GM12874 (cell line): ENCODE measurements at regions not wholly inside any gene's neighbourhood (a gene's known extent, or its start where the extent isn't known, plus 50 kb on each side); places are given as distances from the start of the nearest gene placed in this dataset.

Source experiments
- TF ChIP-seq, protein P1 (sequence below): IDR thresholded peaks from 2 replicates; pipeline ENCODE4 v1.5.1; 2011; ENCODE audit warnings: low read depth, mild to moderate bottlenecking, control low read depth, low read length, moderate library complexity; ENCODE audit not compliant: insufficient read depth

DNA sequence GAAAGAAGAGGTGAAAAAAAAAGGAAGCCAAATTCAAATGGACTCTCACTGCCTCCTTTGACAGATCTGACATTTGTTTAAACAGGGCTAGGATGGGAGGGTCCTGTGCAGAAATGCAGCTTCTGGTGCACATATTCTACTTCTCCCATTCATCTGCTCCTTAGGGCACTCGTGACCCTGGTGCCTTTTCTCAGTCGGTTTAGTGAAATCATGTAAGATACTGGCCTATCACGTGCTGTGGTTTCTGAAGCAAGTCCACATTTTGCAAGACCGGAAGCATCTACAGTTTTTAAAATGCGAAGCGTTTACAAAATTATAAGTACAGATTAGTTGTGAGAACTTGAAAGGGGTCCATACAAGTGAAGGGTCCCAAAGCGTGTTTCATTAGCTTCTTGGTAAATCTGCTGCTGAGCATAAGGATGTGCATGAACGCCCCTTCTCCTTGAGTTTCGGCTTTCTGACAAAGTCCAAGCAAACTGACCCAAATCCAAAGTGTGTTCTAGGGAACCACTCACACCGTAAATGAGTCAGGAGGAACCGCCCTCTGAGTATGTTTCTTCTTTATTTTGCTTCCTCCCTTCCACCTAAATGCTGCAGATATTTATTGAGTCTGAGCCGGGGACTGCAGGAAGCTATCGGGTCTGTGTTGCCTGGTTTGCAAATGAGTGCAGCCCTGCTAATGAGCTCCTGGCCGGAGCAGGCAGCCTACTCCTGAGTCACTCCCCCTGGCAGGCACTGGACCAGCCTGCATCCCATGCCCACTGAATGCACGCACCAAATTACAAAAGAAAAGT lies 323.8 kb upstream of the JARID2 start:
- TF ChIP-seq, protein P1, sequence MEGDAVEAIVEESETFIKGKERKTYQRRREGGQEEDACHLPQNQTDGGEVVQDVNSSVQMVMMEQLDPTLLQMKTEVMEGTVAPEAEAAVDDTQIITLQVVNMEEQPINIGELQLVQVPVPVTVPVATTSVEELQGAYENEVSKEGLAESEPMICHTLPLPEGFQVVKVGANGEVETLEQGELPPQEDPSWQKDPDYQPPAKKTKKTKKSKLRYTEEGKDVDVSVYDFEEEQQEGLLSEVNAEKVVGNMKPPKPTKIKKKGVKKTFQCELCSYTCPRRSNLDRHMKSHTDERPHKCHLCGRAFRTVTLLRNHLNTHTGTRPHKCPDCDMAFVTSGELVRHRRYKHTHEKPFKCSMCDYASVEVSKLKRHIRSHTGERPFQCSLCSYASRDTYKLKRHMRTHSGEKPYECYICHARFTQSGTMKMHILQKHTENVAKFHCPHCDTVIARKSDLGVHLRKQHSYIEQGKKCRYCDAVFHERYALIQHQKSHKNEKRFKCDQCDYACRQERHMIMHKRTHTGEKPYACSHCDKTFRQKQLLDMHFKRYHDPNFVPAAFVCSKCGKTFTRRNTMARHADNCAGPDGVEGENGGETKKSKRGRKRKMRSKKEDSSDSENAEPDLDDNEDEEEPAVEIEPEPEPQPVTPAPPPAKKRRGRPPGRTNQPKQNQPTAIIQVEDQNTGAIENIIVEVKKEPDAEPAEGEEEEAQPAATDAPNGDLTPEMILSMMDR, result no peak

DNA sequence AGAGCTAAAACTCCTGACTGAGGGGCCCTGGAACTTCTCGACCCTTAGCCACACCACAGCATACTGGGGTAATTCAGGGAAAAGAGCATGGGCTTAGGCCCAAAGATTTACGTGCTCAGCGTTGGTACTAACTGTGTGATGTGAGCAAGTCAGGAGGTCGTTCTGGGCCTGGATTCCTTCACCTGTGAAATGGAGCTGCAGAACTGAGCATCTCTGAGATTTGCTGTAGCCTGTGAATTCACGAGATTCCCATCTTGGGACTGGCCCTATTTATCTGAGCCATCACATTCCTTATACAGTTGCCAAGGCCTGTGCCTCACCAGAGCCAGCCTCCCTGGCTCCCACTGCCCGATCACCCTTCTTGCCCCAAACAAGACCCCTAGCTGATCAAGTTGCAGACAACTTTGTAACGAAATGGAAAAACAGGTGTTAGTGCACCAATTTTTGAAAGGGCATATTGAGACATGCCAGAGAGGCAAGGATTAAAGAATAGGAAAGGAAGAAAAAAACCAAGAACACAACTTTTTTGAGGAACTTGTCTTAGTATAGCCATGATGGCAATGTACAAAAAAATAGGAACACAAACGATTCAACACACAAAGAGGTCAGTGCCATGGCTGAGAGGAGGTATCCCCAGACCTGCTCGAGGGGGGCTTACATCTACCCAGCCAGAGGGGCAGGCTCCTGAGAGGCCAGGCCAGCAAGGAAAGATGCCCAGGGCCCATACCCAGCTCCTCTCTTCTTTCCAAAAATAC lies 323.0 kb upstream of the JARID2 start:
- TF ChIP-seq, protein P1, result no peak

DNA sequence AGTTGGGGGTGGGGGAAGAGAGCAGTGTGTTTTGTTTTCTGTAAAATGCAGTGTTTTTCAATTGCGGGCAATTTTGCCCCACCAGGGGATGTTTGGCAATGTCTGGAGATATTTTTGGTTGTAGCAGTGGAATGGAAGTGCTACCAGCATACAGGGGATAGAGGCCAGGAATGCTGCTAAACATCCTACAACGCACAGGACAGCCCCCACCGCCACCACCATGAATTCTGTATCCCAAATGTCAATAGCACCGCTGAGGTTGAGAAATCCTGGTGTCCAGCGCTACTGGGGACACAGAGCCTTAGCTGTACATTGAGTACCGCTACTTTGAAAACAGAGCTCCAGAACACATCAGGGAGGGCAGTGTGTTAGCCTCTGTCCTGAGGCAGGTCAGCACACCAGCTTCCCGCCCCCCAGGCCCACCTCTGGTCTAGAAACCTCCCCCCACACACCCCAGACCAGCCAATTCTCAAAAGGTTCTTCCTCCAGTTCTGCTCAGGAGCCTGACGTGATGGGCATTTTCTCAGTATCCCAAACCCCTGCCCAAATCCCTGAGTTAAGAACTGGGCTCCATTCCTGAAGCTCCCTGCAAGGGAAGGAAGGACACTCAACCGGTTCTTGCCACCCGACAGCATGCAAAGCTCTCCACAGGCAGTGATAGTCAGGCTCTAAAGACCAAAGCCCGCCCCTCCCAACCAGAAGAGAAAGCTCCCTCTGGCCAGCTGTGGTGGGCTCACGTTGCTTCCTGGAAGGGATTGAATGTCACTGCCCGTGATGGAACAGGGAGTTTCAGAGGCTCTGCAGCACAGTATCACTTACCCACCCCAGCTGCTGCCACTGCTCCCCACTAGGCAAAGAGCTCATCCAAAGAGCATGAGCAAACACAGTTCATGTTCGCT lies 321.5 kb upstream of the JARID2 start:
- TF ChIP-seq, protein P1, result no peak

DNA sequence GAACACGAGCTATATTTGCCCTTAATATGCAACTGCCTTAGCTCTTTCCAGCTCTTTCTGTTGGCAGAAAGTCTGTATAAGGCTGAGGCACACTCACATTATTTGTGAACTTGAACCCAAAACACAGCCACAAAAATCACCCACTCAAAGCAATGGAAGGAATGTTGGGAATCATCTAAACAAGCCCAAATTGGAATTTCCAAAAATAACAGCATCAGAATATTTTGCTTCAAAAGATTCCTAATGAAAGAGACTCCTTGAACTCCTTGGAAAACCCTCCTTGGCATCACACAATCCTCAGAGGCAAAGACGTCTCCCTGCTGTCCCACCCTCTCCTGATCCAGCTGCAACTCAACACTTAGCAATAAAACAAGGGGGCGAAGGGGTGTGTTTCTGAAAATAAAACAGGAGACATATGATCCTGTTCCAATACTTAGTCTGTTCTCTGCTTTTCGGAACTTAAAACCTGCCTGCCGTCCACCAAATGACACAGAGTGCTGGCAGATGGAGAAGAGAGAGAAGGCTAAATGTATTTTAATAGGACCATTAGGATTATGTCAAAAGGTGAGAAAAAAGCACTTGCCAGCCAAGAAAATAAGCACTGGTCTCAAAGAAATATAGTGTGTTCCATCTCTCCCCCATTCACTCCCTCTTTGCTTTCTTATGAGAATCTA lies 320.7 kb upstream of the JARID2 start:
- TF ChIP-seq, protein P1, result no peak

DNA sequence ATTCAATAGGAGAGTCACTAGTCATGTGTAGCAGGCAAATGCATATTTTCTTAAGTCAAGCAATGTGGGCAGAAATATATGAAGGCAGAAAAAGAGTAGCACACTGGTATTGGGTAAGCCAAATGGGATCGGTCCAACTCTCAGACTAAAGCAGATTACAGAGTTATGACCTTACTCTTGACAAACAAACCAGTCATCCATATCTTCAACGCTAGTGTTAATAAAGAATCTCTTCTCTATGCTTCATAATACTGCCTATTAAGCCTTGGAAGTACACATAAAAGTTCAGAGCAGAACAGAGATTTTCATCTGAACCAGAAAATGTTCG lies 320.2 kb upstream of the JARID2 start:
- TF ChIP-seq, protein P1, result no peak

DNA sequence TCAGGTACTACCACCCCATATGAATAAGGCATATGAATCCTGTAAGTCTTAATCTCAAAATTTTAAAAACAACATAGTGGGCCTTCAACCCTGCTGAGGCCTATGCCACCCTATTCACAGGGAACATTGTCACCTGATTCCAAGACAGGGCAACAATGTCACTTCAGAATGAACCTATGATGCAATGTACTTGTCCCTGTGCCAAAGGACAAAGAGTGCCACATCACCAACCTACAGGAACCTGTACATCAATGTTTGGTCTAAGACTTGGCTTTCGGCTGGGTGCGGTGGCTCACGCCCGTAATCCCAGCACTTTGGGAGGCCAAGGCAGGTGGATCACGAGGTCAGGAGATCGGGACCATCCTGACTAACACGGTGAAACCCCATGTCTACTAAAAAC lies 318.5 kb upstream of the JARID2 start:
- TF ChIP-seq, protein P1, result no peak
